Mammary epithelial cell (primary cell): ENCODE measurements at regions not wholly inside any gene's neighbourhood (a gene's known extent, or its start where the extent isn't known, plus 50 kb on each side); places are given as distances from the start of the nearest gene placed in this dataset.

Source experiments
- CTCF ChIP-seq, 2 donors: IDR thresholded peaks in 1 of 2; conservative IDR thresholded peaks in 1 of 2; 2 replicates each; pipeline ENCODE4 v1.5.1; 2011 to 2012; ENCODE audit warnings: inconsistent platforms in 2 of 2, low read length in 2 of 2, mild to moderate bottlenecking in 2 of 2, control low read depth in 1 of 2, low read depth in 1 of 2; ENCODE audit not compliant: insufficient read depth in 1 of 2; ENCODE audit errors: extremely low read depth in 1 of 2
- EZH2 ChIP-seq: IDR thresholded peaks from 2 replicates; pipeline ENCODE4 v1.6.1; 2012; ENCODE audit warnings: low read length, inconsistent platforms, borderline replicate concordance

- no peak for TF ChIP-seq CTCF (conservative IDR thresholded peaks at IDR 0.05 in 1 of 2, IDR thresholded peaks at IDR 0.05 in 1 of 2; ENCODE audit: extremely low read depth in 1 of 2, insufficient read depth in 1 of 2, low read depth in 1 of 2, low read length in 2 of 2)
- TF ChIP-seq EZH2, result no peak
Measured at GRCh38 chr13:39820606-39821005, 165.1 kb downstream of the COG6 start.
